Activated CD4-positive, alpha-beta T cell treated with anti-CD3 and anti-CD28 coated beads, Interleukin-2, amount 50 U/mL, for 48 hours (primary cell): ENCODE measurements at regions not wholly inside any gene's neighbourhood (a gene's known extent, or its start where the extent isn't known, plus 50 kb on each side); places are given as distances from the start of the nearest gene placed in this dataset.

Experiments
- DNase-seq, 2 experiments: peaks; one replicate each; pipeline ENCODE4 v3.0.0-alpha.2; 2020

DNA sequence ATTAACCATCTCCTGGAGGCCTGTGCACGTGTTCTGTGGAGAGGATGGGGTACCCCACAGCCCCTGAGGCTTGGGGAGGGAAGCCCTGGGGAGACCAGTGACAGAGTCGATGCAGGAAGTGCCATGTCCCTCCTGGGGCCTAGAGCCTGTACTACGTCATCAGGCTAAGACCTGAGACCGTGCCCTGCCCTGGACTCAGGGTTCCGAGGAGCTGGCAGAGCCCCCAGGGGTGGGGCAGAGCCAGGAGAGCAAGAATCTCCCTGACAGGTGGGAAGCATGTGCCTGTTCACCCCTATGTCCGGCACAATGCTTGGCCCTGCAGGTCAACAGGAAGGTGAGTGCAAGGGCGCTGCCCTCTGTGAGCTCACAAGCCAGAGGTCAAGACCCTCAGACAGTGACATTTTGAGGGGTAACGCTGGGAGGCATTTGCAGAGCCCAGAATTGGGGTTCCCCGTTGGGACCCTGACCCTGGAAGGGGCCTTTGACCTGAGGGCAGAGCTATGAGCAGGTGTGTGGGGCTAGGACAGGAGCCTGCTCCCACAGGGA is 781.6 kb downstream of the BRD1 start:
- no peak for DNase-seq

DNA sequence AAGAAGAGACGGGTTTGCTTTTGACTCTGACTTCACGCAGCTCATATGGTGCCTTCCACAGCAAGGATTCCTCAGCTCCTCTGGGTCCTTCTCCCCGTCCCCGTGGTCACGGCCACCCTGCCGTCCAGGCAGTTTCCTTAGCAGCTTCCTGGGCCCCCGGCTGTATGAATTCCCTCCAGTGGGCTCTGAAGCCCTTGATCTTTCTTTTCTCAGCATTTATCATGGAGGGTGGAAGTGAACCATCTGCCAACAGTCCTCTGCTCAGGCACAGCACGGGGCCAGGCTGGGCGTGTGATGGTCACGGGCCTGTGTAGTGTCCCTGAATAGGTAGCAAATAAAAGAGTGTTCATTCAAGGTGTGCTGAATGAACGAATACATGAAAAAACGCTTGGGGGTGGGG is 782.4 kb downstream of the BRD1 start:
- no peak for DNase-seq

DNA sequence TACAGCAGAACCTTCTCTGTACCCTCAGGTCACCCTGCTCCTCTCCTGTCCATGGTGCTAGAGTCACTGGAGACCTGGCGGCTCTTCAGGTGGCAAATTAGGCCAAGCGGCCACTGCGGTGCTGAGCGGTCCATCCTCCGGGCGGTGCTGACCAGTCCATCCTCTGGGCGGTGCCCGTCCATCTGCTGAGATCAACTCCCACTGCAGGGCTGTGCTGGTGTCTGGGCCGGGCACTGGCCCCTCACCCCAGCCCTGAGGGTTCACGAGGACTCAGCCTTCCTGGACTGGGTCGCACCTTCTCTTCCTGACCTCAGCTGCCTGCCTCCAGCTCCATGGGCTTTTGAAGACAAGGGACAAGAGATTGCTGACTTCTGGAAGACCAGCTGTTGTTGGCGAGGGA is 782.9 kb downstream of the BRD1 start:
- DNase-seq, result no peak

DNA sequence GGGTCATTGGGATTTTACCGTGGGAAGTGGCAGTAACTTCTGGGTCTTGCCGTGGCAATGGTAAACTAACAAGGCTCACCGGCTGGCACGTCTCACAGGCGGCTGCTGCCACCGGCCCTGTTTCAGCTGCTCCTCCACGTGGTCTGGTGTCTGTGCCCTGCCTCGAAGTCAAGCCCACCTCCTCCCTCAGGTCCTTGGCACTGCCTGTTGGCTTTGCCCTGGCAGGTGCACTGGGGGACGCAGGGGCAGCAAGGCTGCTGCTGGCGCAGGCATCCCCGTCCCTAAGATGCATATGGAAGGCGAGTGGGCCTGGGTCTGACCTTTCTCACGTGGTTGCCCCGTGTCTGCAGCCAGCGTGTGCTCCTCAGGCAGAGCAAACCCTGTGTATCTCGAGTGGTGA is 783.6 kb downstream of the BRD1 start:
- no peak for DNase-seq

DNA sequence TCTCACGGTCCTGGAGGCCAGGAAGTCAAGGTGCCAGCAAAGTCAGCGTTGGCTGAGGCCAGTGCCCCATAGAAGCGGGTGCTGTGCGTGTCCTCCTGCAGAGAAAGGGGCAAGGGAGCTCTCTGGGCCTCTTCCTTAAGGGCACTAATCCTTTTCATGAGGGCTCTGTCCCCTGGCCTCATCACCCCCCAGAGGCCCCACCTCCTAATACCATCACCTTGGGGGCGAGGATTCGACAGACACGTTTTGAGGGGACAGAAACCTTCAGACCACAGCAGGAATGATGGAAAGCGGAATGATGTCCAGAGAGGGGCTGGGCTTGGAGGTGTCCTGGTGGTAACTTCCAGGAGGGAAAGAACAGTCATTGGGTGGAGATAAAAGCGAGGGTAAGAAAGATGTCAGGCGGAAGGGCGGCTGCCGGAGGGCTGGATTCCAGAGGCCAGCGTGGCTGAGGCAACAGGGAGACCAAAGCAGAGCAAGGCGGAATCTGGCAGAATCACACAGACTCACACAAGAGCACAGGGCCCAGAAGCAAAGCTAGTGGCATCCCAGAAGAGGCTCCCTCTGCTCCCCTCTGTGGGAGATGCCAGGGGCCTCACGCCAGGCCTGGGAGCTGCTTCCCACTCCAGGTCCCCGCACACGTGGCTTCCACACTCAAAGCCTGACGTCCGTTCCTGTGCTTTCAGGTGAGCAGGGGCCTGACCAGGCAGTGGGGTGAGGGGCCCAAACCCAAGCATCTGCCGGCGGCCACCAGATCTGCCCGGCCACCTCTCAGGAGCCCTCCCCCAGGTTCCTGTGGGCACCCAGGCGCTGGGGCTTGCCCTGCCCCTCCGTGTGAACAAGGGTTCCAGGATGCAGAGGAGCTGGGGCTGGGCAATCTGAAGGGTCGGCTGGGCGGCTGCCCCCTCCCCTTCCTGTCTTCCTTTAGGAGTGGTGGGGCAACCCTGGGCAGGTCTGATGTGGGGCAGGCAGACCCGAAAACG is 784.5 kb downstream of the BRD1 start:
- no peak for DNase-seq

DNA sequence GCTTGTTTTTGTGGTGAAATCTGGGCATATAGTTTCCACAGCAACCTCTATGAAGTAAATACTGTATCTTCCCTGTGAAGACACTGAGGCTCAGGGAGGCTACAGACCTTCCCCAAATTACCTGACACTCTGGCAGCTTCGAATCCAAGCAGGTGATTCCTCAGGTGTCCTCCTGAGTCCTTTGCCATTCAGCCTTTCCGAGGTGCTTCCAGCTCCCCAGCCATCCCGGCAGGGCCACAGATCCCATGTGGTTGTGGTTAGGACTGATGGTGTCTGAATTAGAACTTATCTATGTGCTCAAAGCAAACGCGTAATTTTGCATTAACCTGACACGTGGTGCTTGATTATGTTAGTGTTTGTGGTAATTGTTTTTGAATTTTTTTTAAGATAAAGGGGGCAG is 785.6 kb downstream of the BRD1 start:
- DNase-seq, result no peak

DNA sequence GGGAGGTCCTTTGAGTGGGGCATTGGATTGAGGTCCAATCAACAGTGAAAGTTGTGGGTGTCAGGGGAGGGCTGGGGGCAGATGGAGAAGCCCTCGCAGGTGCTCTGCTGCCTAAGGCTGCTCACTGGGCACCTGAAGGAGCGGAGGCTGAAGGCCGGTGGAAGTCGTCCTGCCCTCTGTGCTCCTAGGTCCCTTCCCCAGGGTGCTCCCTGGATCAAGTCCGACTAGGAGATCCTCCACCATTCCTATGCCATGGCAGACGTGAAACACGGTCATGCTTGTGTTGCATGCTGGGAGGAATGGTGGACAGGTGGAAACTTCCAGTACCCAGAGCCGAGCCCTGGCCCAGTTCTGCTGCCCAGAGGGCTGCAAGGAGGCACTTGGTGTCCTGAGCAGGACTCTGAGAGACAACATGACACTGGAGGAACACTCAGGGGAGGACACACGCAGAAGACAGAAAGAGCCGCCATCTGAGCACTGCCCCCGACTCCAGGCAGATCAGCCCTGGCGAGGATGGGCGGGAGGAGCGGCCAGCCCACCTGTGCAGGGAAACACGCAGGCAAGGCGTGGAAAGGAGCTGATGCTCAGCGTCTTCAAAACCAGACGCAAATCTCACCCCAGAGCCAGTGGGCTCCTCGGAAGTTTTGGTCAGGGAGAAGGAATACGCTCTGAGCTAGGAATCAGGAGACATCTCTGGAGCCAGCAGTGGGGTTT is 786.8 kb downstream of the BRD1 start:
- DNase-seq, result no peak

DNA sequence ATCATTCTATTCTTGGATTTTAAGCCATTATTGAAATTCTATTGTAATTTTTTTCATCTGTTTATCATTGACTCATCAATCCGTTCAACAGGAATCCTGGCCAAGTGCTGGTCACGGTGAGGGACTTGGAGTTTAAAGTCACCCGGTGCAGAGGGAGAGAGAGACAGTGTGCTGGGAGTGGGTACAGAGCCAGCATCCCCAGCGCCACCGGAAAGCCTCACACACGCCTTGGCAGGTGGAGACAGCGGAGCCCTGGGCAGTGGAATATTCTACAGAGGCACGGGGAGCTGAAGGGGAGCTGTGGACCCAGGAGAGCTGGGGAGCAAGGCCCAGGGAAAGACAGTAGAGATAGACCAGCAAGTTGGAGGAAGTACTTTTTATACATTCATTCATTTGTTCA is 787.6 kb downstream of the BRD1 start:
- no peak for DNase-seq

DNA sequence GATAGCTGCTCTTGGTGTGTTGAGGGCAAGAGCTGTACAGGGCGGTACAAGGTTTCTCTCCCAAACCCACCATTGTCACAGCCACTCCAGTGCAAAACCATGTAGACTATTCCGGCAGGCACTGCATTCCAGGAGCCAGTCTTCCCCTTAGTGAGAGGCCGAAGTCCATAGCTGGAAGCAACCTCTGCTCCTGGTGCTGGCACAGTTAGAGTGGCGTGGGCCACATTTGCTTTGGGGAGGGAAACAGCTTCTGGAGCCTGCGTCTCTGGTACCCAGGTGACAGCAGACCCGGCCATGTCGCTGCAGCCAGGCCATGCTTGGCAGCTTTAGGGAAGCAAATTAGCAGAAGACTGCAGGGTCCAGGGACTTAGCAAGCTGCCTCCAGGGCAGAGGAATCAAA is 788.0 kb downstream of the BRD1 start:
- no peak for DNase-seq

DNA sequence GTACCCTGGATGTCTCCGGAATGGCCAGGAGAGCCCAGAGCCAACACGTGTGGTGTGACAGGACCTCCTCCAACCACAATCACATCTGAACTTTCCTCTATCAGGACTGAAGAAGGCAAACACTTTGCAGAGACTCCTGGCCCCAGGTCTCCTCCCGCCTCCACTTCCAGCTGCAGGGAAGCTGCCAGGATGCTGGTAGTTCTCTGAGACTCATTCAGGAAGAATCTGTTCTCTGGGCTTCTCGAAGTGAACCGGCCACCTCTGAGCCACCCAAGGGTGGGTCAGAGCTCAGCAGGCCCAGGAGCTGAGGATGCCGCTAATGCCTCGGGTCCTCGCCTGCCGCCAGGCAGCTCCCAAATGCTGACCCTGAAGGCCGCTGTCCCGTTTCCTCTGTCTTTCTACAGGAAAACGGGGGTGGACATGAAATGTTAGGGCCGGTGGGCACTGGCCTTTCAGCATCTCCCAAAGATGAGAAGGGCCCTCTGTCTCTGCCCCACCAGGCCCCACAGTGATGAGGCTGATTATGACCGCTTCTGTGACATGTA is 789.9 kb downstream of the BRD1 start:
- DNase-seq, result no peak

DNA sequence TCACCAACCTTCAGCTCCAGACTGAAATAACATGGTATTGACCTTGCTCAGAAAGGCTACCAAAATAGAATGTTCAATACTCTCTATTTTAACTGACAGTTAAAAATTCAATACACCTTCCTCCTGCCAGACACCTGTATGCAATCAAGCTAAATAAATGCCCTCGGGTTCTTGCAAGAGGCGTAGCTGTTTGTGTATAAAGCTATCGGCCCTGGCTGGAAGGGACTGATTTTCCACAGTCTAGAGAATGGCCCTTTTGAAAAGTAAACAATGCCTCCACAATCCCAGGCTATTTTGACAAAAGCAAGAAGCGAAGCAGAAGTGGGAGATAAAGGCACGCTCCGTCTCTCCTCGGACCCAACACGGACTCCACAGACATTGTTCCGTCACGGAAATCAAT is 791.2 kb downstream of the BRD1 start:
- DNase-seq, result no peak

DNA sequence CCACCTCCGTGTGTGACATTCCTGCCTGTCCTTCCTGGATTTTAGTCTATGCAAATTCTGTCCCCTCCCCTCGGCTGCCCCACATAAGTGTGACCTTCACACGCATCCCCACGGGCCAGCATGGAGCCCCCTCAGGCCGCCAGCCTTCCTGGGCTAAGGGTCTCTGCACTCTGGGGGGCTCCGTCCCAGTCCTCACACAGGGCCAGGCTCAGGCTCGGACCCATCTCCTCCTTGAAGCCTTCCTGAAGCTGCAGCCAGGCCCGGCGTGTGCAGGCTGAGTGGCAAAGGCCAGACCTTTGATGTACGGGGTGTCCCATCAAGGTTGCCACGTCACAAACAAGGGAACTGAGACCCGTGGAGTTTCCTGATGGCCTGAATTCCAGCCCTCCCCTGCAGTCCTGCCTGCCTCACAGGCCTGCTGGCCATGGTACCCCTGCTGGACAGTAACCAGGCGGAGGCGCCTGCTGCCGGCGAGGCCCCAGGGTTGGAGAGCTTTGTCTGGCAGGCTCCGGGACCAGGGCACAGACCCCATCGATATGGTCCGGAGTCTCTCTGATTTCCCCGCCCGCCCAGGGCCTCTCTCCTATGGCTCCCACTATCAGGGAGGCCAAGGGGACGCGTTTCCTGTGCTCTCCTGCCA is 791.7 kb downstream of the BRD1 start:
- no peak for DNase-seq

DNA sequence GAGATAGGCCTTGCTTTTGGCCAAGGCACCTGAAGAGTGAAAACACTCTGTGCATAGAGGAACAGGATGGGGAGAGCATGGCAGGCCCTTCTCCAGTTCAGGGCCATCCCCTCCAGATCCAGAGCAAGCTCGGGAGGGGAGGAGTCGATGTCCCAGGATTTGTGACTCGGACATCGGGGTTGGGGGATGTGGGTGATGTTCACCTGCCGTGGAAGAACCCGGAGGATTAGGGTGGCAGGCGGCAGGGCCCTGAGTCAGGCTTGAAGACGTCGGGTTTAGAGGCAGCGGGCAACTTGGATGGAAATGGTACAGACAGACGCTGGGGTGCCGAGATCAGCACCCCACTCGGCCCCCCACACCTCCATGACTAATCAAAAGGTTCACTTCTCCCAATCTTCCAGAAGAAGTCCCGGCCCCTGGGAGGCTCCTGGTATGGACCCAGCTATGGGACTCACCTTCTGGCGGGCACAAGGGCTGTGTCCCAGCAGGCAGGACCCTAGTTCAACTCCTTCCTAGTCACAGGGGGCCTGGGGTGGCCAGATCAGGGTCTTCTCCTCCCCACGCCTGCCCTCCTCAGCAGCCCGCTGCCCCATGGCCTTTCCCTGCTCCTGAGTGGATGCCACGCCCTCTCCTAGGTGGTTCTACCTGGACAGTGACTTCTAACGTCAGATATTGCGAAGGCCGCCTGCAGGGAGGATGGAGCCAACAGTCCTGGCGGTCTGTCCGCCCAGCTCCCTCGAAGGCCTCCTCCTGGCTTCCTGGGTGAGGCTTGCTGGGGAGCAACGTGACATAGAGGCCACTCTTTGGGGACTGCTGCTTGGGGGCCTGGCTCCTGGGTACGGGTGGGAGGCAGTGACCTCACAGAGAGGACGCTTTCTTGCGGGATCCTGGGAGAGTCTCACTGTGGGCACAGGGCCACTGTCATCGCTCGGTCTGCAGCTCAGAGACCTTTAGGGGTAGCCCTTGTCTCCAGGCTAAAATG is 792.5 kb downstream of the BRD1 start:
- no peak for DNase-seq

DNA sequence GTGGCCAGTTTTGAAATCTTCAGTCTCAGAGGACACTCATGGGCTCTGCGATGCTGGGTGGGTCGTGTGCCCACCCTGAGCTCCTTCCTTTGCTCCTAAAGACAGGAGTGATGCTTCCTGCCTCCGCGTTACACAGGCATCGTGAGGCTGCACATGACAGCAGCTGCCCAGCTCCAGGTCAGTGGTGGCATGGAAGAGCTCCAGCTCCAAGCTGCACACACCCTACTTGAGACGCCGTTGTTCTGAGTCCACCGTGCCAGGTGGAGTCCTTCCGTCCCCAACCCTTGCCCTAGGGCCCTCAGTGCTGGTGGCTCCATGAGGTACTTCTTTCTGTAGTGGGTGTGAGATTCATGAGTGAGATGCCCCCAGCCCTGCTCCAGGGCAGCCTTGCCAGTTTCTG is 794.1 kb downstream of the BRD1 start:
- DNase-seq, result no peak

DNA sequence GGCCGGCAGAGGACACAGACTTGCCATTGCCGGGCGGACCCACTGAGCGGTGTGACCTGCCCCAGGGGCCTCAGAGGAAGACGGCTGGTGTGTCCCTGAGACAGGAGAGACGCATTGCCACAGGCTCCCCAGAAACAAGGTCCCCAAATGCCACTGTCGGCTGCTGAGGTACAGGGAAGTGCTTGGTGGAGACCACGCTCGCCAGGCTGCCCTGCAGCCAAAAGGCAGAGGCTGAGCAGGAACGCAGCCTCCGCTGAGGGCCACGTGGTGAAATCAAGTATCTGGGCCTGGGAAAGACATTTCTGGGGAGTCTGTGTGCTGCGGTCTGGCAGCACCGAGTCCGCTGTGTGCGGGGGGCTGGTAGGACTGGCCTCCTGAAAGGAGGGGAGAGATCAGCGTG is 794.9 kb downstream of the BRD1 start:
- DNase-seq, result no peak

DNA sequence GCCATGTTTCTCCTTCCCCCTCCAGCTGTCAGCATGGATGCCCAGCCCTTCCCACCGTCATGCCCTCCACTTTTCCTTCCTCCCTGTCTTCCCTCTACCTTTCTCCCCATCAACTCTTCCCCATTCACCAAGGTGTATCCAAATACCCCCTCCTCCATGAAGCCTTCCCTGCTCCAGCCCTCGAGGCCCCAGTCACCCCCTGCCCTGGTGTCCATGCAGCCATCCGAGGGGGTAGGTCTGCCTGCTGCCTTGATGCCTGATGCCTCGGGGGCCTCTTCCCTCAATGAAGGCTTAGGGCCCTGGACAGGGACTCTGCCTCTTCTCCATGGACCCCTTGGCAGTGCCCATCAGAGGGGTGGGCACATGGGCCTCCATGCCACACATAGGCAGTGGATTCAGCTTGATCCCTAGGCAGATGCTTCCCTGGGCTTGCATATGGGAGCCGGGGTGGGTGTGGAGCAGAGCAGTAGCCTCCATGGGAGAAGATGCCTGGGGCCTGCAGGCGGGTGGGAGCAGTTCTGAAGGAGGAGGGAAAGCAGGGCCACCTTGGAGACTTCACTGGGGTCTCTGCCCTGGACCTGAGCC is 795.8 kb downstream of the BRD1 start:
- DNase-seq, result no peak

DNA sequence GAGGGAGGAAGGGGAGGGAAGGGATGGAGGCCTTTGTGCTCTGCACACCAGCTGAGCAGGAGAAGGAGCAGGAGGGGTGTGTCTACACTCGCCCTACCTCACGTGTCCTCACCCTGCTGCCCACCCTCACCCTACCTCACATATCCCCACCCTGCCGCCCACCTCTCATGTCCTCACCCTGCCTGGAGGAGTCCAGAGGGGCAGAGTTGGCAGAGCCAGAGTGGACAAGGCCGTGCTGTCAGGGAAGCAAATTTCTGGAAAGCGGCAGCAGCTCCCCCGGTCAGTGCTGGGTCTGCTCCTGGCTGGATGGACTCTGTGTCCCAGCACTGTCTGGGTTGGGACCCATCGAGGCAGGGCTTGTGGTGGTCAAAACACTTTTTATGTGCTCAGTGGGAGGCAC is 799.6 kb downstream of the BRD1 start:
- DNase-seq, result no peak

DNA sequence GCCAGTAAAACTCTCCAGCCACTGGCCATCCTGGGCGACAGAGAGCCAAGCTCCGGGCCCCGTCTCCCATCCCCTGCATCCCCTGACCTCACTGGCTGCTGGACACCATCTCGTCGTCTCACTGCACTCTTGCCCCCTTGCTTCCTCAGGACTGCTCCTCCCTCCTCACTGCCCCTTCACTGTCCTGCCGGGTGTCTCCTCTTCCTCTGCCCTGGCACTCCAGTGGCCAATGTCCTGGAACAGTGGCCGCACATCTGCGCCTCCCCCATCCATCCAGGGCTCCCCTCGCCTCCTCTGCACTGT is 800.4 kb downstream of the BRD1 start:
- no peak for DNase-seq

DNA sequence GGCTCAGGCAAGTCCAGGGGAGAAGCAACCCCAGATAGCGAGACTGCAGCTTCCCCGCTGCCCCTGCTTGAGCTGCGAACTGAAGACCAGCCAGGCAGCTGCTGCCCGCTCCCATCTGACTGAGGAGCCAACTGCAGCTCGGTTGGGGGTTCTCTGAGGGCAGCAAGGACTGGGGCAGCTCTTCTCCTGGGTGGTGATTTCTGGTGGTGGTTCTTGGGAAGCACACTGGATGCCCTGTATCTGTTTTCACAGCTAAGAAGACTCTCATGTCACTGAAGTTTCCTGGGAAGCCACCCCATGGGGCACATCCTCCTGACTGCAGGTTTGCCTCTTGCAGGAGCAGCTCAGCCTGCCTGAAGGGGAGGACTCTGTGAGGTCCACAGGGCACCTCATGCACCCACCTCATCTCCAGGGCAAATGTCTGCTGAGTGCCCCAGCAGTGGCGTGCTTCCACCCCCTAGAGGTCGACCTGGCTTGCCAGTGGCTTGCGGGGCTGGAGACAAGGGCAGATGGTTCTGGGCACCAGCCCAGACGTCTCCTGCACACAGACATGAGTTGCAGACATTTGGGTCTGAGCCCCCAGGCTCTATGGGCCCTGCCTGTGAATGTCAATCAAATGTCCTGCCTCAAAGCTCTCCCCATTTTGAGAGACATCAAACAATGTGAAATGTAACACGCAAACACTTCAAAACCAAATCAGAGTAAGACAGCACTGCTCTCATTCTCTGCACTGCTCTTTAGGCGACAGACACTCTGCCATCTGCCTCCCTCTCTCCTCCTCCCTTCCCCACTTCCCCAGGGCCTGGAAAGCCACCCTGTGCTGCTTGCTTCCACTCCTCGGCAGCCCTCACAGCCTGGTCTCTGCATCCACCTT is 800.9 kb downstream of the BRD1 start:
- no peak for DNase-seq

DNA sequence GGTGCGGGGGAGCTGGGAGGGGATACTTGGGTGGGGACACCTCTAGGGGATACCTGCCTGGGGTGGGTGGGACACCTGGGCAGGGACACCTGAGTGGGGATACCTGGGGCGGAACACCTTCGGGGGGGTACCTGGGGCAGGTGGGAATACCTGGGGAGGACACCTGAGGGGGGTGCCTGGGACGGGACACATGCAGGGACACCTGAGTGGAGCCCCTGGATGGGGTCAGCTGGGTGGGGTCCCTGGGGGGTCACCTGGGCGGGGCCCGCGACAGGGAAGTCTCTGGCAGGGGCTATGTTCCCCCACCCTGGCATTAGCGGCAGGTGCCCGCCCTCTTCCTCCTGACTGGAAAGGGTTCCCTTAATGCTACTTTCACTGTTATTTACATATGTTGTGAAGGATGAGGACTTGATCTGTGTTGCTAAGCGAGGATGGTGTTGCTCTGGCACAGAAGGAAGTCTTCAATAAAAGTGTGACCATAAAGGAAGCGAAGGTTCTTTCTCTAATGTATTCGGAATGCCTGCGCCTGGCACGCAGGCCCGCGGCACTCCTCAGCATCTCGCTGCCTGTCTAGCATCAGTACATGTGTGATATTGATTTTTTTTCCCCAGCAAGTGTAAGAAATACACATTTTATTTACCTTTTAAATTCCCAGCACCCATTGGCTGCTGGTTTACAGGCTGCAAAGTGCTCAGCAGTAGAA is 801.7 kb downstream of the BRD1 start:
- DNase-seq, result no peak
